RWPE1 (cell line): ENCODE measurements at regions not wholly inside any gene's neighbourhood (a gene's known extent, or its start where the extent isn't known, plus 50 kb on each side); places are given as distances from the start of the nearest gene placed in this dataset.
A peak's percentile ranks its signal among the peaks of the same experiment; 100 is the strongest.

ENCODE experiments used
- CTCF ChIA-PET: fragments of 350-600 bp; sonication (Branson Sonifier 250); formaldehyde crosslinking; extraction: SDS; loops from one replicate; lab custom pipeline; 2021; lab: Yijun Ruan, JAX
- POLR2A ChIA-PET: fragments of 400-600 bp; formaldehyde crosslinking; extraction: SDS; loops from one replicate; lab custom pipeline; 2020; ENCODE audit warnings: antibody characterized with exemption; ENCODE audit not compliant: low non-redundant PET; lab: Yijun Ruan, JAX
- DNase-seq: peaks from one replicate; pipeline ENCODE4 v3.0.0; 2012; ENCODE audit warnings: low spot score
- H3K27ac ChIP-seq: fragments of 450-650 bp; 2 replicates; pipeline ENCODE4 v1.5.1; 2017
- TF ChIP-seq, protein P1 (sequence below): fragments of 450-650 bp; conservative IDR thresholded peaks from 2 replicates; pipeline ENCODE4 v1.5.1; 2017; ENCODE audit warnings: low read depth, mild to moderate bottlenecking

DNA sequence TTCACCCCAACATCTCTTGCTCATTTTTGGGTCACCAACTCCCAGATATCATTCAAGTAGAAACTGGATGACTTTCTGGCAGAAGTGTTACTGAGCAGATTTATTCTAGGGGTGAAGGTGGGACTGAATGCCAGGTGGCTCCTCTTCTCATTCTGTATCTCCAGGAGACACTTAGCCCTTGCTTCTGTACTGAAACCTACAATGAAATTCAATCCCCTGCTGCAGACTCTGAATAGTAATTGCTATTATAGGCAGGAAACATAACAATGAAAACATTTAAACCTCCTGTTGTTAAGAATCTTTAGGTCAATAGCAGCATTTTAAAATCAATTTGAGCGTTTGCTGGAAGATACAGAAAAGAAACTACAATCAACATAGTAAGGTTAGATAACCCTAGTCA lies 879.4 kb upstream of the TENM4 start:
- TF ChIP-seq, protein P1, sequence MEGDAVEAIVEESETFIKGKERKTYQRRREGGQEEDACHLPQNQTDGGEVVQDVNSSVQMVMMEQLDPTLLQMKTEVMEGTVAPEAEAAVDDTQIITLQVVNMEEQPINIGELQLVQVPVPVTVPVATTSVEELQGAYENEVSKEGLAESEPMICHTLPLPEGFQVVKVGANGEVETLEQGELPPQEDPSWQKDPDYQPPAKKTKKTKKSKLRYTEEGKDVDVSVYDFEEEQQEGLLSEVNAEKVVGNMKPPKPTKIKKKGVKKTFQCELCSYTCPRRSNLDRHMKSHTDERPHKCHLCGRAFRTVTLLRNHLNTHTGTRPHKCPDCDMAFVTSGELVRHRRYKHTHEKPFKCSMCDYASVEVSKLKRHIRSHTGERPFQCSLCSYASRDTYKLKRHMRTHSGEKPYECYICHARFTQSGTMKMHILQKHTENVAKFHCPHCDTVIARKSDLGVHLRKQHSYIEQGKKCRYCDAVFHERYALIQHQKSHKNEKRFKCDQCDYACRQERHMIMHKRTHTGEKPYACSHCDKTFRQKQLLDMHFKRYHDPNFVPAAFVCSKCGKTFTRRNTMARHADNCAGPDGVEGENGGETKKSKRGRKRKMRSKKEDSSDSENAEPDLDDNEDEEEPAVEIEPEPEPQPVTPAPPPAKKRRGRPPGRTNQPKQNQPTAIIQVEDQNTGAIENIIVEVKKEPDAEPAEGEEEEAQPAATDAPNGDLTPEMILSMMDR: no peak
- no peak for DNase-seq
- POLR2A ChIA-PET: no interaction called here
- CTCF ChIA-PET: no interaction called here
- H3K27ac ChIP-seq: no peak overlapping the region

DNA sequence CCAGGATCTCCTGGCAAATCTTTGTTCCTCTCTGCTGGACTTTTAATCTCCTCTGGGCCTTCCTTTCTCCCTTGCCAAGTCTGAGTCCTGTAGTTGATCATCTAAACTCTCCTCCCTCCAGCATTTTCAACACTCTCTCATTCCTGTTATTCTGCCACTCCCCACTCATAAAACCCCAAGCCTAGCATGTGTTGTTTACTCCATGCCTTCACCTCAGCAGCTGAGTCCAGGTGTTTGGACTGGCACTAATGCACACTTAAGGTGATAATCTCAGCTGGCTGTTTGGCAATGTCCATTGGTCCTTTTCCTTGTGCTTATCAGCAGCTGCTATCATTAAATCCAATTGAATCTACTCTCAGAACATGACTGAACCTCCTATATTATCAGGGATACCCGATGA lies 876.8 kb upstream of the TENM4 start:
- ChIA-PET POLR2A (no interaction called here), CTCF (no interaction called here)

DNA sequence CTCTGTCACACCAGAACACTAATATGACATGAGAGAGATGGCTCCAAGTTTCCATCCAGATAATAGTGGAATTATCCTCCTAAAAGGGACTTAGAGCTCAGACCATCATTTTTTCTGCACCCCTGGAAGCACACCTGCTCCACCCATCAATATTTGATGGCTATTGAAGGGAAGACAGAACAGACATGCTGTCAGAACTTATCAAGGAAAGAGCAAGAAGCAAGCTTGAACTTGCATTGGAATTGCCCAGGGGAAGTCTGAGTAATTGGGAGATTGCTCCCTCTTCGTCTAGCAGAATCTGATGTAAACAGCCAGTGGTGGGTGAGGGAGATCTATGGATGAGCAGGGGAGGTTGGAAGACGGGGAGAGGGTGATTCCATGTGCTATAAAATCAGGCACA lies 874.4 kb upstream of the TENM4 start:
- no peak overlapping the region for H3K27ac ChIP-seq
- CTCF ChIA-PET: interaction anchor here (1.0 kb wide), 1 partner anchor 15 kb away, joined by 3 read pairs; no protein-coding TSS in a partner anchor
- POLR2A ChIA-PET: no interaction called here

More for the DNA sequence above, 876.8 kb upstream of the TENM4 start:
- DNase-seq: no peak
- TF ChIP-seq, protein P1: no peak
- H3K27ac ChIP-seq: no peak overlapping the region

DNA sequence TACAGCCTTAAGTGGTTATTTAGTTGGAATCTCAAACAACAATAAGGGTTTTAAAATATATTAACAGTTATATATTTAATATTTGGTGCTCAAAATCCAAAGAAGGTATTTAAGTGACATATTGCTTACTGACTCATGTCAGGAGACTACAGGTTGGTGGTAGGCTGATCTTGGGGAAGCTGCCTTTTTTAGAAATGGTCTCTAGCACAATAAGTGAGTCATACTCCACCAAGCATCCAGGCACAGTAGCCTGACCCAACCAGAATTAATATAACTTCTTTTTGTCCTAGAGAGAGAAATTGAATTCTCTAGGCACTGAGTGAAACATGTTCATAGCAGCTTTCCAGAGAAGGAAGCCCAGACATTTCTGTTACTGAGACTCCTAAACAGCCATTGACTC lies 868.5 kb upstream of the TENM4 start:
- ChIA-PET POLR2A (no interaction called here), CTCF (no interaction called here)
- TF ChIP-seq, protein P1: no peak
- DNase-seq: no peak
- no peak overlapping the region for H3K27ac ChIP-seq

More for the DNA sequence above, 874.4 kb upstream of the TENM4 start:
- TF ChIP-seq, protein P1: no peak
- DNase-seq: peak; percentile 50

DNA sequence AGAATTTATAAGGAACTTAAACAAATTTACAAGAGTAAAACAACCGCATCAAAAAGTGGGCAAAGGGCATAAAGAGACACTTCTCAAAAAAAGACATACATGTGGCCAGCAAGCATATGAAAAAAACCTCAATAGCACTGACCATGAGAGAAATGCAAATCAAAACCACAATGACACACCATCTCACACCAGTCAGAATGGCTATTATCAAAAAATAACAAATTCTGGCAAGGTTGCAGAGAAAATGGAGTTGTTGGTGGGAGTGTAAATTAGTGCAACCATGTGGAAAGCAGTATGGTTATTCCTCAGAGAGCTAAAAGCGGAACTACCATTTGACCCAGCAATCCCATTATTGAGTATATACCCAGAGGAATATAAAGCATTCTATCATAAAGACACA lies 866.8 kb upstream of the TENM4 start:
- no peak overlapping the region for H3K27ac ChIP-seq
- no peak for DNase-seq
- ChIA-PET CTCF (interaction anchor here (0.7 kb wide), 1 partner anchor 21 kb away, joined by 3 read pairs; no protein-coding TSS in a partner anchor), POLR2A (no interaction called here)
- TF ChIP-seq, protein P1: no peak

DNA sequence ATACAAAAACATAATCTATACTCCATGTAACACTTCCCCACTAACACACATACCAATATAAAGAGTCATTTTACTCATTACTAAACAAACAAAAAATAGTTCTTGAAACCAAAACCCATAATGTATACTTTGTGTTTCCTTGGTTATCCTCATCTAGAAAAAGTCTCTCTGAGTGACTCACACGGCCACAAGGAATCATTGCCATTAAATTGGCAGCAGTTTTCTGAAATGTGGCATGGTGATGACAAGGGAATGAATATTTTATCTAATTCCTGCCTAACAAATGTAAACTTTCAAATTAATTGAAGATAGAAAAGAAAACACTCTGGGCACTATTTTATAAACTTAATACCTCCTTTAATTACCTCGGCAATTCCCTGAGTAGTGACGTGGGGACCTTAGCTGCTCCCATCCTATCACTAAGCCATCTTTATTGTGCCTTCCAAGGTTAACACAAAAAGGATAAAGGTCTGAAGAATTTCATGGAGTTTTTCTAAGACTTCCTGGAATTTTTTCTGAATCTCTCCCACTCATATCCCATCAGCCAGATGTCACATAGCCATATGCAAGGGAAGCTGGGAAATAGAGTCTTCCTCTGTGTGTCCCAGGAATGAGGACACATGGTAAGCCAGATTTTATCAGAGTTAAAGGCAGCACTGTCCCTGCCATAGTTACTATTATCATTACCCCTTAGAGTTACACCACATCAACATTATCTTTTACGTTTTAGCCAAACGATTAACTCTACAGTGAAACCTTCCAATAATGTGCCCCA lies 857.2 kb upstream of the TENM4 start:
- CTCF ChIA-PET: no interaction called here
- no peak overlapping the region for H3K27ac ChIP-seq
- TF ChIP-seq, protein P1: no peak
- DNase-seq: peak; percentile 36
- POLR2A ChIA-PET: no interaction called here
